ENCODE measurements at regions not wholly inside any gene's neighbourhood (a gene's known extent, or its start where the extent isn't known, plus 50 kb on each side); places are given as distances from the start of the nearest gene placed in this dataset.

DNA sequence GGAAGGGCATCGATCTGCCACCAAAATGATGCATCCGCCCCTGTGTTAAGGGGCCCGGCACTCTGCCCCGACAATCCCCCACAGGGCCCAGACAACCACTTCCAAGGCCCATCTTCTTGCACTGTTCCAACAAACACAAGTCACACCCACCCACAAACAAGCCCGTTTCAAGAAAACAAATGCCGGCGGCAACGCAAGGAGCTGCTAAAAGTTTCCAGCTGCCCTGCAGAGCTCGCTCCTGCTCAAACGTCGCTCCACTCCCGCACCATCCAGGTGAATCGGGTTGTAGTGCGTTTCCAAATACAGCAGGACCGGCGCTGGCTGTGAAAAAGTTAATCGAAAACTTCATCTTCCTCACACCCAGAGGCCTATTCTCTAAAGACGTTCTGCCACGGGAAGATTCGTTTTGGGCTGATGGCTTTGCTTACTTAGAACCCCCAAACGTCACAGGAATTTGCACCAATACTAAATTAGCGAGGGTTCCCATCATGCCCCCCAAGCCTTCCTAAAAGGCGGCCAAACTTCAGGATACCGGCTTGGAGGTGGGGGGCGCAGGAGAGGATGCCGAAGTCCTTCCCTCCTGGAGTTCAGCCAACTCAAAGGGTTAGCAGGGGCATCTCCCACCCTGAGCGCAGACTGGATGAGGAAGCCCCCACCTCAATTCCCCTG lies 107.4 kb upstream of the DOCK9 start:
- no peak overlapping the region for H3K9ac ChIP-seq
- no peak overlapping the region for H3K27ac ChIP-seq
- H3K9me3 ChIP-seq (ENCODE audit: control insufficient read depth, low read length), result no peaks in the 10 kb centered on the region
- TF ChIP-seq, protein P1, sequence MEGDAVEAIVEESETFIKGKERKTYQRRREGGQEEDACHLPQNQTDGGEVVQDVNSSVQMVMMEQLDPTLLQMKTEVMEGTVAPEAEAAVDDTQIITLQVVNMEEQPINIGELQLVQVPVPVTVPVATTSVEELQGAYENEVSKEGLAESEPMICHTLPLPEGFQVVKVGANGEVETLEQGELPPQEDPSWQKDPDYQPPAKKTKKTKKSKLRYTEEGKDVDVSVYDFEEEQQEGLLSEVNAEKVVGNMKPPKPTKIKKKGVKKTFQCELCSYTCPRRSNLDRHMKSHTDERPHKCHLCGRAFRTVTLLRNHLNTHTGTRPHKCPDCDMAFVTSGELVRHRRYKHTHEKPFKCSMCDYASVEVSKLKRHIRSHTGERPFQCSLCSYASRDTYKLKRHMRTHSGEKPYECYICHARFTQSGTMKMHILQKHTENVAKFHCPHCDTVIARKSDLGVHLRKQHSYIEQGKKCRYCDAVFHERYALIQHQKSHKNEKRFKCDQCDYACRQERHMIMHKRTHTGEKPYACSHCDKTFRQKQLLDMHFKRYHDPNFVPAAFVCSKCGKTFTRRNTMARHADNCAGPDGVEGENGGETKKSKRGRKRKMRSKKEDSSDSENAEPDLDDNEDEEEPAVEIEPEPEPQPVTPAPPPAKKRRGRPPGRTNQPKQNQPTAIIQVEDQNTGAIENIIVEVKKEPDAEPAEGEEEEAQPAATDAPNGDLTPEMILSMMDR (IDR thresholded peaks at IDR 0.05), result no peak
- no peaks in the 10 kb centered on the region for H3K36me3 ChIP-seq (ENCODE audit: control insufficient read depth, insufficient read depth, low read length)
- H2AFZ ChIP-seq, result no peak overlapping the region
- no peak overlapping the region for H3K4me3 ChIP-seq (ENCODE audit: low read depth, low read length)
- no peaks in the 10 kb centered on the region for H3K79me2 ChIP-seq
- H3K27me3 ChIP-seq (ENCODE audit: control insufficient read depth, insufficient read depth, low read length), result no peaks in the 10 kb centered on the region
- no peaks in the 10 kb centered on the region for H3K4me1 ChIP-seq
- peak overlapping the region; percentile 72 for H3K4me2 ChIP-seq (ENCODE audit: low read length)

DNA sequence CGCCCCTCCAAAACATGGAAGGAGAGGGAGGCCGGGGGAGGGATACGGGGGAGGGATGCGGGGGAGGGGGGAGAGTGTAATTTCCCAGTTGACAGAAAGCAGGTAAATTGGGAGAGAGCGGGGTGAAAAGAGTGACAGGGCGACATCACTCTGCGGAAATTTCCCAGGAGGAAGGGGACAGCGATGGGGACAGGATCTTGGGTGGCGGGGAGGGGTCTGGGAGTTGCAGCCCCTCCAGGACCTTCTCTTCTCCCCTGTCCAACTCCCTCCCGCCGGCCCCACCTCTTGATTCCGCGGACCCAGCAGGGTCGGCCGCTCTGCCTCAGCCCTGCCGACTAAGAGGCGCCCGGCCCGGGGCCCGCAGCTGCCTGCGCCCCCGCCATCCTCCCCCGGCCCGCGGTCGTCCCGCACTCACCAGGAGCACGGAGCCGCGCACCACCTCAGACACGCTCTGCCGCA lies 108.0 kb upstream of the DOCK9 start:
- no peaks in the 10 kb centered on the region for H3K4me1 ChIP-seq
- H3K36me3 ChIP-seq (ENCODE audit: control insufficient read depth, insufficient read depth, low read length), result no peaks in the 10 kb centered on the region
- H3K4me2 ChIP-seq (ENCODE audit: low read length), result peak overlapping the region; percentile 72
- peak overlapping the region; percentile 82 for H2AFZ ChIP-seq
- TF ChIP-seq, protein P1 (IDR thresholded peaks at IDR 0.05), result no peak
- H3K9me3 ChIP-seq (ENCODE audit: control insufficient read depth, low read length), result no peaks in the 10 kb centered on the region
- peak overlapping the region; percentile 39 for H3K27ac ChIP-seq
- H3K79me2 ChIP-seq, result no peaks in the 10 kb centered on the region
- peak overlapping the region; percentile 50 for H3K4me3 ChIP-seq (ENCODE audit: low read depth, low read length)
- H3K9ac ChIP-seq, result no peak overlapping the region
- H3K27me3 ChIP-seq (ENCODE audit: control insufficient read depth, insufficient read depth, low read length), result no peaks in the 10 kb centered on the region

DNA sequence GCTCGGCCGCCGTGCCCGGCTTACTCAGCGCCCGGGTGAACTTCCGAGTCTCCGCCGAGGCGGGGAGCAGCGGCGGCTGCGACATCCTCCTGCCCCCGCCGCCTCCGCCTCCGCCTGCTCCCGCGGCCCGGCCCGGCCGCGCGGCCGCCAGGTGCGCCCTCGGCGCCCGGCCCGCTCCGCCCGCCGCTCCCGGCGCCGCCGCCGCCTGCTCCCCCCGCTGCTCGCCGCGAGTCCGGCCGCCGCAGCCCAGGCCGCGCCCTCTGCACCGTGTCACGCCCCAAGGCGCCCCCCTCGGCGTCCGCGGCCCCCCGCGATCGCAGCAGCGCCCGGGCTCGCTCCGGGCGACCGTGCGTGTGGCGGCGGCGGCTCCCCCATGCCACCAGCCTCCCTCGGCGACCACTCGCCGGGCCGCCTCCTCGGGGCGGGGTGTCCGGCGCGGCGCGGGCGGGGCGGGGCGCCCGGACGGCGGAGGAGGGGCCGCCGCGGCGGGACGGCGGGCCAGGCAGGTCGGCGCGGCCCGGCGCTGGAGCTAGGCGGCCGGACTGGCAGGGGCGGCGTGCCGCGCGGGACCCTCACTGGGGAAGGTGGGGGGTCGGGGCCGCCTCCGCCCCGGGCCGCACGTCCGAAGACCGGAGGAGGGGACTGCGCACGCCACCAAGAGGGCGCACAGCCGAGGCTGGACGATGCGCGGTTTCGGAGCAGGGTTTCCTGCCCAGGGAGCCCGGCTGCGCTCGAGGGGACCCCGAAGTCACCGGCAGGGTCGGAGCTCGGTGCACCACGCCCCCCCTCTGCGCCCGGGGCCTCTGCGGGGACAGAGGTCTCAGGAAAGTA lies 108.6 kb upstream of the DOCK9 start:
- TF ChIP-seq, protein P1 (IDR thresholded peaks at IDR 0.05), result no peak
- H3K36me3 ChIP-seq (ENCODE audit: control insufficient read depth, insufficient read depth, low read length), result no peaks in the 10 kb centered on the region
- no peaks in the 10 kb centered on the region for H3K9me3 ChIP-seq (ENCODE audit: control insufficient read depth, low read length)
- peak overlapping the region; percentile 80 for H3K4me3 ChIP-seq (ENCODE audit: low read depth, low read length)
- H3K9ac ChIP-seq, result peak overlapping the region; percentile 67
- H3K4me2 ChIP-seq (ENCODE audit: low read length), result peak overlapping the region; percentile 75
- H3K27me3 ChIP-seq (ENCODE audit: control insufficient read depth, insufficient read depth, low read length), result no peaks in the 10 kb centered on the region
- H3K27ac ChIP-seq, result peak overlapping the region; percentile 93
- no peaks in the 10 kb centered on the region for H3K4me1 ChIP-seq
- H3K79me2 ChIP-seq, result no peaks in the 10 kb centered on the region
- H2AFZ ChIP-seq, result peak overlapping the region; percentile 97

DNA sequence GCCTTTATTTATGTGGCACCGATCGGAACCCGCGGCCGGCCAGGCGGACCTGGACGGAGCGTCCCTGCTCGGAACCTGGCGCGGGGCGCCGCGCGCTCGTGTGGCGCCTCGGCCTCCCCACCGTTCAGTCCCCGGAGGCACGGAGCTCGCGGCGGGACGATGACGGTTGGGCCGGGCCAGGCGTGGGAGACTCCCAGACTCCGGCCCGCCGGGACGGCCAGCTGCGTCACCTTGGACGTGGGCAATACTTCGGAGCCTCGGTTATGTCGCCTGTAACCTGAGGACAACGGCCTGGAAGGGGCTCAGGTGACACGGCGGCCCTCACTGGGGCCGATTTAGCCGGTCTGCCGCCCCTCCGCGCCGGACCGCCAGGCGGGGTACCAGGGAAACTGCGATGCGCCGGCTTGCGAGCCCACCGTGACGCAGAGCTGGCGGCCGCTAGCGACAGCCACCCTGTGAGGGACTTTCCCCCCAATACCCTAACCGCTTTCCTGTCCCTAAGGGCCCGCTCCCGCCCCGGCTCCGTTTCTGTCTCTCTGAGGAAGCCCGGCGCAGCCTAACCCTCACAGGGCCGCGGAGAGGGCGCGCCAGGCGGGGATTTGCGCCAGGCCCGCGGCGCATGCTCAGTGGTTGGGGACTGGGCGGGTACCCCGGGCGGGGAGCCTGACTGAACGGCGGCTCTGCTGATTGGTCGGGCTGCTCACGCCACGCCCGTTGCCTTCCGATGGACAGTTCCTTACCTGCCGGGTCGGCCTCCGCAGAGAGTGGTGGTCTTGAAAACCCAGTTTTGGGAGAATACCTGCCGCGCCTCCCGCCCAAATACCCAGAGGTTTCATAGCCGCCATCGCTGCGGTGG lies 109.5 kb upstream of the DOCK9 start:
- Histone ChIP-seq H3K79me2 (no peaks in the 10 kb centered on the region), H3K36me3 (ENCODE audit: control insufficient read depth, insufficient read depth, low read length) (no peaks in the 10 kb centered on the region), H3K4me1 (no peaks in the 10 kb centered on the region), H2AFZ (peak overlapping the region; percentile 97), H3K27me3 (ENCODE audit: control insufficient read depth, insufficient read depth, low read length) (no peaks in the 10 kb centered on the region), H3K9me3 (ENCODE audit: control insufficient read depth, low read length) (no peaks in the 10 kb centered on the region), H3K4me2 (ENCODE audit: low read length) (peak overlapping the region; percentile 75), H3K9ac (peak overlapping the region; percentile 67), H3K4me3 (ENCODE audit: low read depth, low read length) (peak overlapping the region; percentile 80), H3K27ac (peak overlapping the region; percentile 93)
- TF ChIP-seq, protein P1 (IDR thresholded peaks at IDR 0.05), result no peak

Measured in parathyroid adenoma (tissue), 2 donors.